Activated CD4-positive, alpha-beta T cell treated with anti-CD3 and anti-CD28 coated beads, Interleukin-2, Interleukin-4, amounts not matched to agents 100 ng/mL and 50 ng/mL, durations not matched to agents 16 hours and 8 hours (primary cell): ENCODE measurements at regions not wholly inside any gene's neighbourhood (a gene's known extent, or its start where the extent isn't known, plus 50 kb on each side); places are given as distances from the start of the nearest gene placed in this dataset.

Source experiments
- DNase-seq: peaks from one replicate; pipeline ENCODE4 v3.0.0-alpha.2; 2020; ENCODE audit warnings: low spot score

- DNase-seq = no peak
Measured at GRCh38 chr18:10316778-10317177, 137.7 kb upstream of the APCDD1 start.

GRCh38 chr18:10317864-10318690 is 136.4 kb upstream of the APCDD1 start:
- no peak for DNase-seq

DNA sequence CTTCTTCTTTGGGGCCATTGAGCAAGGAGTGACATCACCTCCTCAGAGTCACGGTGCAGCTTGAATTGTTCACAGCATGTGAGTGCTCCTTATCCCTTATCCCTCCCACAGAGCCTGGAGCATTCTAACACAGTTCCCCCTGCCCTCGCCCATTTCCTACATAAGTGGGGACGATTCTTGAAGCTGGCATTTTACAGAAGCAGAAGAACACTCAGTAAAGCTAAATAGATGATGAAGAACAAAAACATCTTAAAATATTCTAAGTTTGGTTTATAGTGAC is 135.8 kb upstream of the APCDD1 start:
- DNase-seq = no peak

DNA sequence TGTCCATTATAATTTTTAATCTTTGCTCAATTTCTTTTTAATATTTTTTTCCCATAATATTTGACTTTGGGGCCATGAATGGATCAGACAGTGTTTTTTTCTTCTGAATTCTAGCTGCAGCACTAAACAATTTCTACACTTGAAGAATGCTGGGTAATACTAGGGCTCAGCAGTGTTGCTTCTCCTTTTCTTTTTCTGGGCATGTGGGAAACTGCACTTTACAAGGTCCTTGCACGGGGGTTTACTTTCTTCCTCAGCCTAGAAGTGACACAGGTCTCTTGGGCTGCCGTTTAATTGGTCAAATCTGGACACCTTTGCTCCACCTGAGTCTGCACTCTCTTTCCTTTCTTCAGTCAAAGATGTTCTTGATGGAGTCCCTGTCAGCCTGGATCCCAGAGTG is 135.4 kb upstream of the APCDD1 start:
- no peak for DNase-seq

DNA sequence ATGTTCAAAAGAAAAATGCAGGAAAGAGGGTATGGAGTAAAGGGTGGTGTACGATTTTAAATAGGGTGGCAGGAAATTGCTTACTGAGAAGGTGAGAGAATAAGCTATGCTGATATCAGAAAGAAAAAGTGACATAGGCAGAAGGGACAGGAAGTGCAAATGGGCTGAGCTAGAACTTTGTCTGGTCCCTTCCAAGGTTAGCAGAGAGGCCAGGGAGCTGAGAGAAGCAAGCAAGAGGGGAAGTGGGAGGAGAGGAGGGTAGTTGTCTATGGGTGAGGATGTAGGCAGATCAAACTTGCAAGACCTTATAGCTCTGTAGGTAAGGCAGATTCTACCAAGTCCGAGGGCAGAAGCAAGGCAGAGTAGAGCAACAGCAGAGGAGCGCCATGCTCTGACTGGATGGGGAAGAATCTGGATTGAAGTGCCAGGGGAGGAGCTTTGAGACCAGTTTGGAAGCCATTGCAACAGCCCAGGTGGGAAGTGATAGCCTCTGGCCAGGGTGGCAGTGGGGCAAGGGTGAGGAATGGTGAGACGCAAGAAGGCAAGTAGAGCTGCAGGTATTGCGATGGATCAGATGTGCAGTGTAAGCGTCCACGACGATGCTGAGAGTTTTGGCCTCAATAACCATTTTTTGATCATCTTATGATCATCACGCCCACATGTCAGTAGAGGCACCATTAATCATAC is 134.4 kb upstream of the APCDD1 start:
- DNase-seq = no peak

DNA sequence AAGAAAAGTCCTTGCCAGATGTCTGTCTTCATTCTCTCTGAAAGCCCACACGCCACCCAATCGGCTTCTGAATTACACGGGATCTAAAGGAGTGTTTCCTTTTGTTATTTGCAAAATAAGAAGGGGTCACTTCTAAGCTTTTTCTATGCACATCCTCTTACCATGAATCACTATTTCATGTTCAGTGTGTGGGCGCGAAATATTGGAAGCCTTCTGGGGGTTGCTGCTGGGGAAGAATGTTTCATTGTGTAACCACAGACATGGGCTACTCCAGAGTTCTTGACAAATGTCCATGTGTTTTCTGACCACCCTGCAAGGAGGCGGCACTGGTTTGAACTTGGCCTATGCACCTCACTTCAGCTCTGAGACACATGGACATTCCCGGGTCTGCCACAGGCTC is 133.6 kb upstream of the APCDD1 start:
- no peak for DNase-seq

DNA sequence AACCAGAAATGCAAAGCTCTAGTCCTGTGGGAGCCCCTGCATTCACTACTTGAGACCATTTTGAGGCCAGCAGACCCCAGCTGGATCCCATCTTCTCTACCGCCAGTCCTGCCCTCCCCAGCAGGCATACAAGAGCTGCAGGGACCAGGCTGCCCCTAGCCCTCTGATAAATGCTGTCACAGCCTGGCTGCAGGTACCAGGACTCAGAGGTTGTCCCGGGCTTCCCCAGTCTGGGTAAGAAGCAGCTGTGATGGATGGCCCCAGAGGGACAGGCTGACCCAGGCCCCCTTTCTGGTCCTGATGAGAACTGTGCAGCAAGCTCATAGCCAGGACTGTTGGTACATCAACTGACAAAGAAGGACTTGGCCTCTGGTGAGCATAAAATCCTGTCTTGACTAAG is 132.9 kb upstream of the APCDD1 start:
- no peak for DNase-seq

- no peak for DNase-seq
Measured at GRCh38 chr18:10322004-10322403, 132.4 kb upstream of the APCDD1 start.

GRCh38 chr18:10322435-10322834 is 132.0 kb upstream of the APCDD1 start:
- no peak for DNase-seq

GRCh38 chr18:10329101-10329500 is 125.3 kb upstream of the APCDD1 start:
- no peak for DNase-seq

DNA sequence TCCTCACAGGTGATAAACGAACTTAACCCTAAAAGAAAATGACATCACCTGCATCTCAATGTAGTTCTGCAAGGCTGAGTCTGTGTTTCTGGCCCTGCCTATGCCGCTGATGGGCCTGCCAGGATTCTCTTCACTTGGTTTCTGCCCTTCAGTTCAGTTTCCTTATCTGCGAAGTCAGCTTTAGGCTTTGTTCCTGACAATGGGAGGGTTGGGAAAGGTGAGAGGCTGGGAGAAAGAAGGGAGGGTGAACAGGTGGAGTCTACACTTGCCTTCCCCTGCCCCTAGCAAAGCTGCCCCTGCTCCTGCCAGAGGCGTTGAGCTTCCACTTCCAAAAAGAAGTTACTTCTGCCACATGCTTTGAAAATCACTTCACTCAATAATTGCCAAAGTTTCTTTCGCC is 124.0 kb upstream of the APCDD1 start:
- DNase-seq = no peak

GRCh38 chr18:10332452-10332851 is 122.0 kb upstream of the APCDD1 start:
- no peak for DNase-seq

- no peak for DNase-seq
Measured at GRCh38 chr18:10336749-10337350, 117.6 kb upstream of the APCDD1 start.

DNA sequence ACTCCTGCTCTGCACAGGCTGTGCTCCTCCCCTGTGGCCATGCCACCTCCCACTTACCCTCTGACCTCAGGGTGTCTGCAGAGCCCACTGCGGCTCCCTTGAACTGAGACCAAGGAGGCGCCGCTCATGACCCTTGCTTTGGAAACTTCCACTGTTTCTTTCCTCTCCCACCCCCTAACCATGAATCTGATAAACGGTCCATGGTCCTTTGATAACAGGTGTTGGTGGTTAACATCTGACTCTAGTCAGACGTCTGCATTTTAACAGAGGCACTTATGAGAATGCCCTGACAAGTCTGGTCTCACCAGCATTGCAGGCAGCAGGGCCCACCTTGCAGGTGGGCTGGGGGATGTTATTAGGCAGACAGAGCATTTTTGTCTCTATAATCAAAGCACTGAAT is 113.6 kb upstream of the APCDD1 start:
- no peak for DNase-seq

- DNase-seq = no peak
Measured at GRCh38 chr18:10343778-10344177, 110.7 kb upstream of the APCDD1 start.

DNA sequence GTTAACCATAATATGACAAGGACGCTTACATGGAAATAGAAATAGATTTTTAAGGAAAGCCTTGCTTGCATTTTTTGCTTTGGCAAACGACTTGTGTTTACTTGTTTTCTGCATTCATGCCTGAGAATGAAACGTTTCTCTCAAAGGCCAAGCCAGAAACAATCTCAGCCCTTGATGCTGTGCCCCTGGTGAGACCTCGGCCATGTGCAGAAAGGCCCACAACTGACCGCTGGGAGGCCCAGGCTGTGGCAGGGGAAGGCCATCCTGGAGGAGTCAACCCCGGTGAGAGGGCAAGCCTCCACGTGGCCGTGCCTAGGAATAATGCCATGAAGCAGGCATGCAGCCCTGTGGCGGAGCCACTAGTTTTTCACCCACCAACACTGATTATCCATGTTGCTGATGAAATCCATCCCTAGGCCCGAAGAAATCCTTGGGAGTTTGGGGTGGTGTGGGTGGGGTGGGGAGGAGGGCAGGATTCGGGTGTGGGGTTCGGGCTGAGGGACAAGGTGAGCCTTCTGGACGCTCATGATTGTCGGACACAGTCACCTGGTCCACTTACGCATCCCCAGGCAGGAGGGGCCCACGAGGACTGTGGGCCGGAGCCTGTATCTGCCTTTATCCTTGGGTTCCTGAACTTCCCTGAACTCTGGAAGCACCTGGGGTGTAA is 107.6 kb upstream of the APCDD1 start:
- no peak for DNase-seq

DNA sequence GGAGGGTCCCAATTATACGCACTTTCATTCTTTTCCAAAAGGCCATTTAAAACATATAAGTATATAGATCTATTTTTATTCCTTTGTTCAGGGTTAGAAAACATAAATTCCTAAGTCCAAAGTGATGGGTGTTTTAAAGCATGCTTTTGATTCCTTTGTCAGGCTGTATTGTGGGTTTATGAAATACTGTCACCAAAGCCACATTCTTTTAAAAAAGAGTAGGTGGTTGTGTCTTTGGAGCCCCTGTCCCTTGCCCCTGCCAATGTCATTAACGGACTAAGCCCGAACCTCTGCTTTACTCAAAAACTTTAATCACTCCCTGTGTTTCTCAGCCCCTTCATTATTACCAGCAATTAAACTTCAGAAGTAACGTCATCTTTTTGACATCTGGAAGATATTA is 104.9 kb upstream of the APCDD1 start:
- no peak for DNase-seq

DNA sequence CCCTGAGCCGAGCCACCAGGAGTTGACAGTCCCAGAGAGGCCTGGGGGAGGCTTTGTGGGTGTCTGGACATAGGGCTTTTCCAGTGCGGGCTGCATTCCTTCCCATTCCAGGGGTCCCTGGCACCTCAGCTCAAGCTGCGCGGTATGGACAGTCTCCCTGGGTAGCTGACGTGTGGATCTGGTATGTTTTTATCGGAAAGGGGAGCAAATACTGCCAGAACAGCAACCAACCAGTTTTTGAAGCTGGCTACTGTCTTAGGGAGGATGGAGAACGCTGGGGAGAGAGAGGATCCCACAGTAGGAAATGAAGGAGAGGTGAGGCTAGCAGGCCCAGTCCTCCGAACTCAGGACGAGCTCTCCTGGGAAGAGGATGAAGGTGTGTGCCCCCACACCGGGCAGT is 103.8 kb upstream of the APCDD1 start:
- no peak for DNase-seq

DNA sequence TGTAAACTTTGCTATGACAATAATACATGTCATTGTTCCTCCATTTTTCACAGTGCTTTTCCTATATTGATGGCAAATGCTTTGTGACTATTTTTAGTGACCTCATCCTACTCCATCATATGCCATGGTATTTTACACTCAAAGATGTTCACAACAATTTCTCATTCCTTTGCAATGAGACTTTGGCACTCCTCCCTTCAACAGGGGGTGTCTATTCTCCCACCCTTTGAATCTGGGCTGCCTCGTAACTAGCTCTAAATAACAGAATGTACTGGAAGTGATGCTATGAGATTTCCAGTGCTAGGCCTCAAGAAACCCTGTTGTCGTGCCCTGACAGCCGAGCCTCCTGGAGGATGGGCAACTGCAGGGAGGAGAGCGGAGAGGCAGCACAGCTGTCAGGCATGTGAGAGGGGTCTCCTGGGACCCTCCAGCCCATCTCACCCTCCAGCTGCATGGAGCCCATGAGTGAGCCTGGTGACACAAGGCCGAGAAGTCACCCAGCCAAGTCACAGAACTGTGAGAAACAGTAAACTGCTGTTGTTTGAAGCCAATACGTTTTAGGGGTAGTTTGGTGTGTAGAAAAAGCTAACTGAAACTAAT is 103.1 kb upstream of the APCDD1 start:
- no peak for DNase-seq

- DNase-seq = no peak
Measured at GRCh38 chr18:10351858-10352257, 102.6 kb upstream of the APCDD1 start.

- no peak for DNase-seq
Measured at GRCh38 chr18:10352671-10353070, 101.8 kb upstream of the APCDD1 start.

GRCh38 chr18:10353791-10354190 is 100.6 kb upstream of the APCDD1 start:
- no peak for DNase-seq
